NCI-H2196 (cell line): ENCODE measurements at regions not wholly inside any gene's neighbourhood (a gene's known extent, or its start where the extent isn't known, plus 50 kb on each side); places are given as distances from the start of the nearest gene placed in this dataset.
A peak's percentile ranks its signal among the peaks of the same experiment; 100 is the strongest.
"Not testable (repeated sequence)": the region's sequence is repeated elsewhere in the genome, so short reads cannot be mapped to it uniquely, and the experiment has no call there.

Experiments
- DNase-seq: peaks from one replicate; lab custom pipeline; 2025; ENCODE audit not compliant: unreplicated experiment; lab: John Stamatoyannopoulos, UW

GRCh38 chr10:57367412-57367811 lies 900.3 kb downstream of the IPMK start:
- DNase-seq = no peak

GRCh38 chr10:57362811-57363210 lies 904.9 kb downstream of the IPMK start:
- DNase-seq = no peak

- DNase-seq = no peak
Observed at GRCh38 chr10:57353403-57354003, 914.2 kb downstream of the IPMK start.

GRCh38 chr10:57351076-57351475 lies 916.6 kb downstream of the IPMK start:
- no peak for DNase-seq

- no peak for DNase-seq
Observed at GRCh38 chr10:57341294-57341693, 926.4 kb downstream of the IPMK start.

- peak; percentile 17 for DNase-seq
Observed at GRCh38 chr10:57338823-57339558, 928.7 kb downstream of the IPMK start.

GRCh38 chr10:57336865-57337264 lies 930.8 kb downstream of the IPMK start:
- no peak for DNase-seq

- DNase-seq = no peak
Observed at GRCh38 chr10:57336341-57336740, 931.4 kb downstream of the IPMK start.

- DNase-seq = no peak
Observed at GRCh38 chr10:57334523-57334922, 933.2 kb downstream of the IPMK start.

GRCh38 chr10:57333880-57334279 lies 933.8 kb downstream of the IPMK start:
- DNase-seq = no peak

GRCh38 chr10:57321400-57321854 lies 946.3 kb downstream of the IPMK start:
- not testable (repeated sequence) for DNase-seq

GRCh38 chr10:57320416-57320815 lies 947.3 kb downstream of the IPMK start:
- DNase-seq = no peak

GRCh38 chr10:57314046-57314445 lies 953.0 kb upstream of the ZWINT start:
- no peak for DNase-seq

GRCh38 chr10:57303566-57303965 lies 942.5 kb upstream of the ZWINT start:
- no peak for DNase-seq

GRCh38 chr10:57300718-57301117 lies 939.7 kb upstream of the ZWINT start:
- no peak for DNase-seq

GRCh38 chr10:57294698-57295097 lies 933.6 kb upstream of the ZWINT start:
- no peak for DNase-seq

GRCh38 chr10:57288754-57289153 lies 927.7 kb upstream of the ZWINT start:
- no peak for DNase-seq

GRCh38 chr10:57262892-57263291 lies 901.8 kb upstream of the ZWINT start:
- no peak for DNase-seq

GRCh38 chr10:57260175-57260574 lies 899.1 kb upstream of the ZWINT start:
- no peak for DNase-seq

GRCh38 chr10:57249615-57250281 lies 888.7 kb upstream of the ZWINT start:
- no peak for DNase-seq

GRCh38 chr10:57247271-57247670 lies 886.2 kb upstream of the ZWINT start:
- DNase-seq = no peak

- no peak for DNase-seq
Observed at GRCh38 chr10:57225920-57226319, 864.9 kb upstream of the ZWINT start.
